ENCODE measurements at regions not wholly inside any gene's neighbourhood (a gene's known extent, or its start where the extent isn't known, plus 50 kb on each side); places are given as distances from the start of the nearest gene placed in this dataset.

DNA sequence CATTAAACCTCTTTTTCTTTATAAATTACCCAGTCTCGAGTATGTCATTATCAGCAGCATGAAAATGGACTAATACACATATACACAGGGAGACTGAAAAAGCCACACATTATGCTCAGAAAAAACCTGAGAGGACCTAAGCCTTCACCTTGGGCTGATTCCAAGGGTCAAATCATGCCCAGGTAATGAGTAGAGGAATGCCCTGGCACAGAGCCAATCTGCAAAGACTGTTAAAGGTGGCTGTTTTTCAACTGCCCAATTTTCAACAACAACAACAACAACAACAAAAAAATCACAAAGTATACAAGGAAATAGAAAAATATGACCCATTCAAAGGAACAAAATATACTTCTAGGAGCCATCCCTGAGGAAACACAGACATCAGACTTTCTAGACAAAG lies 220.2 kb upstream of the TBX20 start:
- no peaks in the 10 kb centered on the region for H3K36me3 ChIP-seq (ENCODE audit: control insufficient read depth in 2 of 2, insufficient read depth in 2 of 2, low read length in 1 of 2)
- in situ Hi-C loops (cut with MboI): no loop called here
- H3K4me1 ChIP-seq (ENCODE audit: control insufficient read depth, insufficient read depth, low read length): no peaks in the 10 kb centered on the region
- H3K27ac ChIP-seq (ENCODE audit: control insufficient read depth, insufficient read depth): no peak overlapping the region
- POLR2A ChIA-PET: no interaction called here
- RAD21 ChIA-PET (ENCODE audit: unreplicated experiment): no interaction called here
- intact Hi-C loops (cut with micrococcal nuclease; ENCODE audit: unreplicated experiment): no loop called here
- 0% methylated on average over 1 of the region's 1 CpG for WGBS (ENCODE audit: insufficient coverage, insufficient replicate concordance, low lambda C conversion rate, missing lambda C conversion rate)
- TF ChIP-seq BACH1 (IDR thresholded peaks at IDR 0.05; ENCODE audit: borderline replicate concordance): no peak
- TF ChIP-seq E2F8 (IDR thresholded peaks at IDR 0.05; ENCODE audit: low read depth, partially characterized antibody): no peak
- no peak for TF ChIP-seq RUNX3 (IDR thresholded peaks at IDR 0.05; ENCODE audit: low read length)
- TF ChIP-seq POLR2AphosphoS5 (IDR thresholded peaks at IDR 0.05; ENCODE audit: low read length): no peak
- TF ChIP-seq NKRF (conservative IDR thresholded peaks at IDR 0.05): no peak
- TF ChIP-seq, protein P1, sequence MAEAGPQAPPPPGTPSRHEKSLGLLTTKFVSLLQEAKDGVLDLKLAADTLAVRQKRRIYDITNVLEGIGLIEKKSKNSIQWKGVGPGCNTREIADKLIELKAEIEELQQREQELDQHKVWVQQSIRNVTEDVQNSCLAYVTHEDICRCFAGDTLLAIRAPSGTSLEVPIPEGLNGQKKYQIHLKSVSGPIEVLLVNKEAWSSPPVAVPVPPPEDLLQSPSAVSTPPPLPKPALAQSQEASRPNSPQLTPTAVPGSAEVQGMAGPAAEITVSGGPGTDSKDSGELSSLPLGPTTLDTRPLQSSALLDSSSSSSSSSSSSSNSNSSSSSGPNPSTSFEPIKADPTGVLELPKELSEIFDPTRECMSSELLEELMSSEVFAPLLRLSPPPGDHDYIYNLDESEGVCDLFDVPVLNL (IDR thresholded peaks at IDR 0.05; ENCODE audit: low read depth, low read length): no peak
- H3K9ac ChIP-seq (ENCODE audit: control insufficient read depth, insufficient read depth, low read length): no peak overlapping the region
- no peak overlapping the region for H3K4me2 ChIP-seq (ENCODE audit: control insufficient read depth, insufficient read depth)
- FAIRE-seq: no peak
- BruUV-seq (replicated peaks): no TSS peak
- no peaks in the 10 kb centered on the region for H3K27me3 ChIP-seq (replicated peaks in 1 of 2; ENCODE audit: control insufficient read depth in 2 of 2, insufficient read depth in 2 of 2, low read length in 1 of 2)
- H3K4me3 ChIP-seq: no peak overlapping the region
- ATAC-seq: no peak
- no peaks in the 10 kb centered on the region for H4K20me1 ChIP-seq (ENCODE audit: control insufficient read depth, insufficient read depth)
- no peaks in the 10 kb centered on the region for H3K9me3 ChIP-seq (replicated peaks; ENCODE audit: control insufficient read depth, insufficient read depth, low read length)
- DNase-seq (ENCODE audit: low read depth, low spot score): no peak
- H2AFZ ChIP-seq (ENCODE audit: control insufficient read depth, low read depth, low read length): no peak overlapping the region
- H3K79me2 ChIP-seq (ENCODE audit: control insufficient read depth, insufficient read depth, low read length): no peaks in the 10 kb centered on the region
- SMC1A ChIA-PET (ENCODE audit: uncharacterized antibody, unreplicated experiment): no interaction called here
- CTCF ChIA-PET: interaction anchor here (0.7 kb wide), 1 partner anchor 46 kb away, joined by 3 read pairs; no protein-coding TSS in a partner anchor

Data from GM12878 (cell line).